Activated CD4-positive, alpha-beta T cell treated with anti-CD3 and anti-CD28 coated beads, Interleukin-2, amount 50 U/mL, for 4 hours (primary cell): ENCODE measurements at regions not wholly inside any gene's neighbourhood (a gene's known extent, or its start where the extent isn't known, plus 50 kb on each side); places are given as distances from the start of the nearest gene placed in this dataset.

Experiments used
- DNase-seq, 2 experiments: peaks; one replicate each; pipeline ENCODE4 v3.0.0-alpha.2; 2020

GRCh38 chr1:244920911-244921761 is 56.8 kb upstream of the HNRNPU start:
- no peak for DNase-seq

GRCh38 chr1:244919320-244920282 is 55.3 kb upstream of the HNRNPU start:
- no peak for DNase-seq

- peak; percentile 67 to 75 for DNase-seq
These were observed 54.3 kb upstream of the HNRNPU start for GRCh38 chr1:244918421-244919319.

- no peak for DNase-seq
These were observed 52.8 kb upstream of the HNRNPU start for GRCh38 chr1:244917073-244917670.

GRCh38 chr1:244915736-244916135 is 51.4 kb upstream of the HNRNPU start:
- no peak for DNase-seq

DNA sequence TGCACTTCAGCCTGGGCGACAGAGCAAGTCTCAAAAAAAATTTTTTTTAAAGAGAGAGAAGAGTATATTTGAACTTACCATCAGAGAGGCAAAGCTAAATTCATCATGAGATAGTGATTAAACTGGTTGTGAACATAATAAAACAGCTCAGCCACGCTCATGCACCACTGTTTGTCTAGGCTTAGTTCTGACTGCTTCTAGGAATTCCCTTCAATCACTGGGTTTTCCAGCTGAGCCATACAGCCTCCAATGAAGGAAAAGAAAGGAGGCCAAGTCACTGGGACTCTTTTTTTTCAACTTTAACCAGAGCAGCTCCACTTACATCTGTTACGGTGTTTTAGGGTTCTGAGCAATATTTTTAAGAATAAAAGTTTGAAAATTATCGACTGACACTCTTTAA is 50.4 kb upstream of the HNRNPU start:
- DNase-seq, result no peak
